CD4-positive, alpha-beta T cell (primary cell): ENCODE measurements at regions not wholly inside any gene's neighbourhood (a gene's known extent, or its start where the extent isn't known, plus 50 kb on each side); places are given as distances from the start of the nearest gene placed in this dataset.

Source experiments
- ATAC-seq: fragments of 200-7000 bp; cut with Tn5 transposase; one replicate; pipeline ENCODE4 v1.10.0; 2022; ENCODE audit warnings: mild to moderate bottlenecking; ENCODE audit not compliant: poor library complexity
- CTCF ChIA-PET: fragments of 350-600 bp; sonication (Branson Sonifier 250); formaldehyde crosslinking; loops from one replicate; lab custom pipeline; 2021; ENCODE audit warnings: antibody characterized with exemption, inconsistent platforms; lab: Charles Lee
- POLR2A ChIA-PET: fragments of 350-600 bp; sonication (Branson Sonifier 250); formaldehyde crosslinking; loops from one replicate; lab custom pipeline; 2021; ENCODE audit warnings: antibody characterized with exemption, inconsistent platforms; lab: Charles Lee
- DNase-seq, 14 experiments: peaks; one replicate each; pipeline ENCODE4 v3.0.0-alpha.2; 2013 to 2020; ENCODE audit warnings: mixed read lengths in 2 of 14
- H3K27ac ChIP-seq, 2 donors: one replicate each; pipeline versions ENCODE4 v1.5.1 to v1.7.0; 2013; ENCODE audit warnings: low read length in 2 of 2, low read depth in 1 of 2, mild to moderate bottlenecking in 1 of 2
- H3K27me3 ChIP-seq, 2 experiments: 1 replicate in 1 of 2; 2 replicates in 1 of 2; pipeline versions ENCODE4 v1.6.1 to v1.7.0; 2013; ENCODE audit warnings: low read length in 2 of 2, control low read depth in 1 of 2, mild to moderate bottlenecking in 1 of 2, moderate library complexity in 1 of 2; ENCODE audit not compliant: insufficient read depth in 2 of 2, control insufficient read depth in 1 of 2
- H3K36me3 ChIP-seq: one replicate; pipeline ENCODE4 v1.6.1; 2013; ENCODE audit warnings: low read length, control low read depth; ENCODE audit not compliant: insufficient read depth
- H3K4me1 ChIP-seq: one replicate; pipeline ENCODE4 v1.6.1; 2013; ENCODE audit warnings: low read length, control low read depth; ENCODE audit not compliant: insufficient read depth
- H3K4me3 ChIP-seq: one replicate; pipeline ENCODE4 v1.5.1; 2013; ENCODE audit warnings: mild to moderate bottlenecking, low read length, moderate library complexity
- H3K9me3 ChIP-seq, 2 experiments: 1 replicate in 1 of 2; 2 replicates in 1 of 2; pipeline versions ENCODE4 v1.6.1 to v1.7.0; 2013; ENCODE audit warnings: low read length in 2 of 2, mild to moderate bottlenecking in 2 of 2, control low read depth in 1 of 2, moderate library complexity in 1 of 2; ENCODE audit not compliant: control insufficient read depth in 1 of 2, insufficient read depth in 1 of 2
- H3K27ac Mint-ChIP-seq: one replicate; pipeline ENCODE4 v1.8.0; 2020; ENCODE audit warnings: mixed read lengths
- H3K27me3 Mint-ChIP-seq: one replicate; pipeline ENCODE4 v1.8.0; 2021; ENCODE audit warnings: mixed read lengths
- H3K36me3 Mint-ChIP-seq: one replicate; pipeline ENCODE4 v1.8.0; 2021; ENCODE audit warnings: low read depth, mixed read lengths
- H3K4me1 Mint-ChIP-seq: one replicate; pipeline ENCODE4 v1.8.0; 2021; ENCODE audit warnings: low read depth, mixed read lengths
- H3K4me3 Mint-ChIP-seq: one replicate; pipeline ENCODE4 v1.8.0; 2020; ENCODE audit warnings: mild to moderate bottlenecking, mixed read lengths
- H3K9me3 Mint-ChIP-seq: one replicate; pipeline ENCODE4 v1.8.0; 2020; ENCODE audit warnings: mixed read lengths
- intact Hi-C, 2 experiments: fragments of 100-400 bp; cut with DNase I in 1 of 2; cut with micrococcal nuclease in 1 of 2; formaldehyde crosslinking; loops; one replicate each; pipeline versions ENCODE4 v1.15.1 to v1.9.0; 2023 to 2025; cut with DNase I, micrococcal nuclease
- TF ChIP-seq, protein P1 (sequence below): fragments of 200-600 bp; IDR thresholded peaks from one replicate; pipeline ENCODE4 v1.8.0; 2022; ENCODE audit warnings: antibody characterized with exemption, mild to moderate bottlenecking

DNA sequence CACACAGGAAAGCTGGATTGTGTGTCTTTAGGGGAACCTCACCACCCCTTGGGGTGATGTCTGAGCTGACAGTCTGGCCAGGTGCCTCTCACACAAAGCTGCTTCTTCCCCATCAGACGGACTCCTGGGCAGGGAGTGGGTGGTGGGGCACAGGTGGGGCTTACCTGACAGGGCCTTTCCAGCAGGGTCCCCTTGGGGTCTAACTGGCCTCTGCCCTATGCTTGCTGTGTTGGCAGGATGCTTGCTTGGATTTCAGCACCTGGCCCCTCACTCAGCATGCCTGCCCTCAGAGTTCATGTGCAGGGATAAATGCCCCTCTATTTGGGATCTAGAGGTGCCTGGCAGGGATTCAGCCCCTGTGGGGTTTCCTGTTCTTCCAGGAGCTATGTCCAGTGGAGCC, 496.9 kb upstream of the ZMIZ1 start:
- no peak overlapping the region for H3K27ac Mint-ChIP-seq
- H3K4me1 ChIP-seq: no peaks in the 10 kb centered on the region
- H3K36me3 ChIP-seq: no peaks in the 10 kb centered on the region
- no peaks in the 10 kb centered on the region for H3K27me3 ChIP-seq
- H3K27me3 Mint-ChIP-seq: no peaks in the 10 kb centered on the region
- no peak overlapping the region for H3K4me3 ChIP-seq
- H3K36me3 Mint-ChIP-seq: no peaks in the 10 kb centered on the region
- CTCF ChIA-PET: no interaction called here
- no peaks in the 10 kb centered on the region for H3K4me1 Mint-ChIP-seq
- TF ChIP-seq, protein P1, sequence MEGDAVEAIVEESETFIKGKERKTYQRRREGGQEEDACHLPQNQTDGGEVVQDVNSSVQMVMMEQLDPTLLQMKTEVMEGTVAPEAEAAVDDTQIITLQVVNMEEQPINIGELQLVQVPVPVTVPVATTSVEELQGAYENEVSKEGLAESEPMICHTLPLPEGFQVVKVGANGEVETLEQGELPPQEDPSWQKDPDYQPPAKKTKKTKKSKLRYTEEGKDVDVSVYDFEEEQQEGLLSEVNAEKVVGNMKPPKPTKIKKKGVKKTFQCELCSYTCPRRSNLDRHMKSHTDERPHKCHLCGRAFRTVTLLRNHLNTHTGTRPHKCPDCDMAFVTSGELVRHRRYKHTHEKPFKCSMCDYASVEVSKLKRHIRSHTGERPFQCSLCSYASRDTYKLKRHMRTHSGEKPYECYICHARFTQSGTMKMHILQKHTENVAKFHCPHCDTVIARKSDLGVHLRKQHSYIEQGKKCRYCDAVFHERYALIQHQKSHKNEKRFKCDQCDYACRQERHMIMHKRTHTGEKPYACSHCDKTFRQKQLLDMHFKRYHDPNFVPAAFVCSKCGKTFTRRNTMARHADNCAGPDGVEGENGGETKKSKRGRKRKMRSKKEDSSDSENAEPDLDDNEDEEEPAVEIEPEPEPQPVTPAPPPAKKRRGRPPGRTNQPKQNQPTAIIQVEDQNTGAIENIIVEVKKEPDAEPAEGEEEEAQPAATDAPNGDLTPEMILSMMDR: no peak
- no peak for DNase-seq
- no peak overlapping the region for H3K4me3 Mint-ChIP-seq
- H3K27ac ChIP-seq: no peak overlapping the region
- intact Hi-C loops: no loop called here
- no peaks in the 10 kb centered on the region for H3K9me3 Mint-ChIP-seq
- ATAC-seq: no peak
- POLR2A ChIA-PET: no interaction called here
- no peaks in the 10 kb centered on the region for H3K9me3 ChIP-seq

GRCh38 chr10:78572565-78572964, 496.2 kb upstream of the ZMIZ1 start:
- ATAC-seq (no peak), DNase-seq (no peak)
- CTCF ChIA-PET: no interaction called here
- Histone ChIP-seq H3K27me3 (no peaks in the 10 kb centered on the region), H3K36me3 (no peaks in the 10 kb centered on the region), H3K27ac (no peak overlapping the region), H3K9me3 (no peaks in the 10 kb centered on the region), H3K4me3 (no peak overlapping the region), H3K4me1 (no peaks in the 10 kb centered on the region)
- POLR2A ChIA-PET: no interaction called here
- Mint-ChIP-seq H3K9me3 (no peaks in the 10 kb centered on the region), H3K4me1 (no peaks in the 10 kb centered on the region), H3K27me3 (no peaks in the 10 kb centered on the region), H3K36me3 (no peaks in the 10 kb centered on the region), H3K27ac (no peak overlapping the region), H3K4me3 (no peak overlapping the region)
- intact Hi-C loops: no loop called here
- TF ChIP-seq, protein P1: no peak

GRCh38 chr10:78574547-78574946, 494.2 kb upstream of the ZMIZ1 start:
- TF ChIP-seq, protein P1: no peak
- H3K9me3 ChIP-seq: no peaks in the 10 kb centered on the region
- H3K4me1 ChIP-seq: no peaks in the 10 kb centered on the region
- Mint-ChIP-seq H3K27ac (no peak overlapping the region), H3K4me1 (no peaks in the 10 kb centered on the region), H3K36me3 (no peaks in the 10 kb centered on the region), H3K27me3 (no peaks in the 10 kb centered on the region), H3K4me3 (no peak overlapping the region), H3K9me3 (no peaks in the 10 kb centered on the region)
- intact Hi-C loops: no loop called here
- no peak overlapping the region for H3K4me3 ChIP-seq
- H3K27me3 ChIP-seq: no peaks in the 10 kb centered on the region
- no peak overlapping the region for H3K27ac ChIP-seq
- no peak for DNase-seq
- no peaks in the 10 kb centered on the region for H3K36me3 ChIP-seq
- ATAC-seq: no peak
- POLR2A ChIA-PET: no interaction called here
- CTCF ChIA-PET: no interaction called here
